Fibroblast of pulmonary artery (primary cell): ENCODE measurements at regions not wholly inside any gene's neighbourhood (a gene's known extent, or its start where the extent isn't known, plus 50 kb on each side); places are given as distances from the start of the nearest gene placed in this dataset.
A peak's percentile ranks its signal among the peaks of the same experiment; 100 is the strongest.

Experiments used
- DNase-seq: peaks from one replicate; pipeline ENCODE4 v3.0.0-alpha.2; 2010; ENCODE audit warnings: low read depth
- H3K4me3 ChIP-seq: replicated peaks from 2 replicates; pipeline ENCODE4 v1.5.1; 2011; ENCODE audit warnings: low read depth, mild to moderate bottlenecking, control low read depth, low read length, moderate library complexity
- TF ChIP-seq, protein P1 (sequence below): IDR thresholded peaks from 2 replicates; pipeline ENCODE4 v1.5.1; 2011; ENCODE audit warnings: mild to moderate bottlenecking, control low read depth, low read length, inconsistent platforms; ENCODE audit errors: missing control alignments

GRCh38 chr14:94922595-94923239, 152.8 kb upstream of the GSC start:
- TF ChIP-seq, protein P1, sequence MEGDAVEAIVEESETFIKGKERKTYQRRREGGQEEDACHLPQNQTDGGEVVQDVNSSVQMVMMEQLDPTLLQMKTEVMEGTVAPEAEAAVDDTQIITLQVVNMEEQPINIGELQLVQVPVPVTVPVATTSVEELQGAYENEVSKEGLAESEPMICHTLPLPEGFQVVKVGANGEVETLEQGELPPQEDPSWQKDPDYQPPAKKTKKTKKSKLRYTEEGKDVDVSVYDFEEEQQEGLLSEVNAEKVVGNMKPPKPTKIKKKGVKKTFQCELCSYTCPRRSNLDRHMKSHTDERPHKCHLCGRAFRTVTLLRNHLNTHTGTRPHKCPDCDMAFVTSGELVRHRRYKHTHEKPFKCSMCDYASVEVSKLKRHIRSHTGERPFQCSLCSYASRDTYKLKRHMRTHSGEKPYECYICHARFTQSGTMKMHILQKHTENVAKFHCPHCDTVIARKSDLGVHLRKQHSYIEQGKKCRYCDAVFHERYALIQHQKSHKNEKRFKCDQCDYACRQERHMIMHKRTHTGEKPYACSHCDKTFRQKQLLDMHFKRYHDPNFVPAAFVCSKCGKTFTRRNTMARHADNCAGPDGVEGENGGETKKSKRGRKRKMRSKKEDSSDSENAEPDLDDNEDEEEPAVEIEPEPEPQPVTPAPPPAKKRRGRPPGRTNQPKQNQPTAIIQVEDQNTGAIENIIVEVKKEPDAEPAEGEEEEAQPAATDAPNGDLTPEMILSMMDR, result no peak
- no peak for DNase-seq
- H3K4me3 ChIP-seq, result no peak overlapping the region

DNA sequence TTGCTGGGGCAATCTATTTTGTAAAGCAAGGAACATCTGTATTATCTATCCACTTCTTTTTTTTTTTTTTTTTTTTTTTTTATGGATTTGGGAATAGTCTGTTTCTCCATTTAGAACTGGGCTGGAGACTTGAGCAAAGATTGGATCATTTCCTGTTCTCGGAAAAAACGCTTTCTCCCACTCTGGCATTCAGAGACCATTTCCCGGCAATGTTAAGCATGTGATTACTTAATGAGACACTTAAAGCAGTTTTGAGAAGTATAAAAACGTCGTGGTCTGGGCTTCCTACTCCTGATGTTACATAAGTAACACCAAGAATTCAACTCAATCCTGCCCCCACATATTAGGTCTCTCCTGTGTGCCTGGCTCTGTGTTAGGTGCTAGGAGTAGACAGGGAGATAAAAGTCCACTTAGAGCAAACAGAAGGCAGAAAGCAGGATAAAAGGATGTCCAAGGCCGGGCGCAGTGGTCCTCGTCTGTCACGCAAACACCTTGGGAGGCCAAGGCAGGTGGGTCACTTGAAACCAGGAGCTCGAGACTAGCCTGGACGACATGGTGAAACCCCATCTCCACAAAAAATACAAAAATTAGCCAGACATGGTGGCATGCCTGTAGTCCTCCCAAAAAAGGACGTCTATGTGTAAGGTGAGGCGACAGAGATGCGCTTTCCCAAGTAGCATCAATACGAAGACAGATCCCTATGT, 152.1 kb upstream of the GSC start:
- H3K4me3 ChIP-seq, result no peak overlapping the region
- peak; percentile 40 for DNase-seq
- TF ChIP-seq, protein P1, result no peak

- no peak for DNase-seq
- TF ChIP-seq, protein P1, result no peak
- no peak overlapping the region for H3K4me3 ChIP-seq
Measured at GRCh38 chr14:94921456-94921855, 151.5 kb upstream of the GSC start.

DNA sequence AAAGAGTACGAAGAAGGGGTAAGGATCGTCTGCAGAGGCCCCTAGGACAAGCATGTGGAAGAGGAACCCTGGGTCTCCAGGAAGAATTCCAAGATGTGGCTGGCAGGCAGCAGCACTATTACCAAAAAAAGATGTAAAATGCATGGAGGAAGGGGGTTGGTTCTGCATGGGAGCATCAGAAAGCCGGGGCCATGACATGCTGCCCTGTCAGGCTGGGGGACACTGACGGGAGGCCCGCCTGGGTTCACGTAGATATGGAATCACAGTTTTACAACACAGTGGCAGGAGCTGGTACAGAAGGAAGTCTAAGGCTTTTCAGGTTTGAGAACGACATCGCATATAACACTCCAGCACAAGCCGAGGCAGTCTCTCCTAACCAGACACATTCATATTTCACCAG, 150.0 kb upstream of the GSC start:
- TF ChIP-seq, protein P1, result no peak
- no peak for DNase-seq
- H3K4me3 ChIP-seq, result no peak overlapping the region

GRCh38 chr14:94918896-94919295, 149.0 kb upstream of the GSC start:
- DNase-seq, result no peak
- TF ChIP-seq, protein P1, result no peak
- H3K4me3 ChIP-seq, result no peak overlapping the region

- TF ChIP-seq, protein P1, result no peak
- DNase-seq, result no peak
Measured at GRCh38 chr14:94917041-94917600, 147.2 kb upstream of the GSC start.

GRCh38 chr14:94914191-94914590, 144.3 kb upstream of the GSC start:
- TF ChIP-seq, protein P1, result no peak
- DNase-seq, result no peak
- no peak overlapping the region for H3K4me3 ChIP-seq

More at GRCh38 chr14:94917041-94917600, 147.2 kb upstream of the GSC start:
- no peak overlapping the region for H3K4me3 ChIP-seq
